Adrenal gland (tissue), 9 donors: ENCODE measurements at regions not wholly inside any gene's neighbourhood (a gene's known extent, or its start where the extent isn't known, plus 50 kb on each side); places are given as distances from the start of the nearest gene placed in this dataset.

Experiments used
- DNase-seq, 7 donors: peaks; one replicate each; pipeline ENCODE4 v3.0.0-alpha.2; 2019 to 2020
- H3K27ac ChIP-seq, 5 donors: fragments of 200-600 bp; sonication (generic) in 4 of 5; 1 replicate in 3 of 5; 2 replicates in 2 of 5; pipeline versions ENCODE4 v1.5.1 to v1.8.0; 2016 to 2020; ENCODE audit warnings: mild to moderate bottlenecking in 1 of 5
- H3K27me3 ChIP-seq: fragments of 200-600 bp; 2 replicates; pipeline ENCODE4 v1.8.0; 2021
- H3K36me3 ChIP-seq, 2 donors: fragments of 200-600 bp; replicated peaks in 1 of 2; 1 replicate in 1 of 2; 2 replicates in 1 of 2; pipeline versions ENCODE4 v1.5.1 to v1.8.0; 2018 to 2022
- H3K4me1 ChIP-seq, 2 donors: fragments of 200-600 bp; replicated peaks in 1 of 2; 1 replicate in 1 of 2; 2 replicates in 1 of 2; pipeline versions ENCODE4 v1.5.1 to v1.8.0; 2018 to 2021
- H3K4me3 ChIP-seq, 4 donors: fragments of 200-600 bp; sonication (generic) in 3 of 4; one replicate each; pipeline ENCODE4 v1.5.1; 2016 to 2018
- H3K9me3 ChIP-seq, 3 donors: fragments of 200-600 bp; sonication (generic) in 1 of 3; replicated peaks in 1 of 3; 1 replicate in 2 of 3; 2 replicates in 1 of 3; pipeline versions ENCODE4 v1.5.1 to v1.8.0; 2016 to 2021
- POLR2A ChIP-seq, 2 donors: fragments of 450-650 bp; IDR thresholded peaks; one replicate each; pipeline ENCODE4 v1.6.1; 2017; ENCODE audit warnings: antibody characterized with exemption in 2 of 2, mild to moderate bottlenecking in 2 of 2, moderate library complexity in 1 of 2
- WGBS, 4 donors: extraction: QIAGEN DNeasy Blood & Tissue Kit in 2 of 4; methylation state at CpG; one replicate each; pipeline versions ENCODE4 v1.1.5 to v1.1.7; 2013 to 2017; 5-methylcytosine and 5-hydroxymethylcytosine counted together
- intact Hi-C, 2 donors: fragments of 100-400 bp; cut with DNase I; formaldehyde crosslinking; loops; one replicate each; pipeline versions ENCODE4 v1.14.1 to v1.15.0; 2022 to 2023
- TF ChIP-seq, protein P1 (sequence below), 6 experiments: fragments of 450-650 bp in 4 of 6; fragments of 200-600 bp in 2 of 6; sonication (generic) in 1 of 6; IDR thresholded peaks; 1 replicate in 5 of 6; 2 replicates in 1 of 6; pipeline versions ENCODE4 v1.5.1 to v1.8.0; 2016 to 2021; ENCODE audit warnings: antibody characterized with exemption in 6 of 6, mild to moderate bottlenecking in 2 of 6, moderate library complexity in 1 of 6
- donor health status: healthy with polysubstance abuse.
- donor health status: Bipolar disorder and iron deficiency.
- donor health status: DM: yes; HTN: yes; CAD: no.
- donor health status: DM: no; HTN: no; CAD: no.
- donor health status: DM: no; HTN: no; CAD: no.

DNA sequence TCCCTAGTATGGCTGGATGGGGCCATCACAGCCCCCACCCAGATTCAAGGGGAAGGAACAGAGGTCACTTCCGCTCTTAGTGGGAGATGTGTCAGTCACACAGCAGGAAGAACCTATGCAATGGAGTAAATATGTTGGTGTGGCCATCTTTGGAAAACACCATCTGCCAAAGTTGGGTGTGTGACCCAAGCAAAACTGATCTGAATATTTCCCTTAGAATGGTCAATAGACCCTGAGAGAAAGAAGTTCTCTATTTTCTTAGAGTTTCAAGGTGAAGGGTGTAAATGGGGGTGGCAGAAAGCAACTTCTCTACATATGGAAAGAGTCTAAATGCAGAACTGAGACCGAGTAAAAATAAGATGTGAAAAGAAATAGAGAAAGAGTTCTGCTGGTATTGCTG lies 212.7 kb downstream of the ESM1 start:
- Histone ChIP-seq H3K9me3 (no peaks in the 10 kb centered on the region), H3K4me1 (no peaks in the 10 kb centered on the region), H3K27ac (no peak overlapping the region), H3K36me3 (no peaks in the 10 kb centered on the region), H3K27me3 (no peaks in the 10 kb centered on the region), H3K4me3 (no peak overlapping the region)
- 68 to 87% (median 80%) methylated on average over 2 of the region's 2 CpGs for WGBS, 4 donors
- intact Hi-C loops: no loop called here
- TF ChIP-seq, protein P1, sequence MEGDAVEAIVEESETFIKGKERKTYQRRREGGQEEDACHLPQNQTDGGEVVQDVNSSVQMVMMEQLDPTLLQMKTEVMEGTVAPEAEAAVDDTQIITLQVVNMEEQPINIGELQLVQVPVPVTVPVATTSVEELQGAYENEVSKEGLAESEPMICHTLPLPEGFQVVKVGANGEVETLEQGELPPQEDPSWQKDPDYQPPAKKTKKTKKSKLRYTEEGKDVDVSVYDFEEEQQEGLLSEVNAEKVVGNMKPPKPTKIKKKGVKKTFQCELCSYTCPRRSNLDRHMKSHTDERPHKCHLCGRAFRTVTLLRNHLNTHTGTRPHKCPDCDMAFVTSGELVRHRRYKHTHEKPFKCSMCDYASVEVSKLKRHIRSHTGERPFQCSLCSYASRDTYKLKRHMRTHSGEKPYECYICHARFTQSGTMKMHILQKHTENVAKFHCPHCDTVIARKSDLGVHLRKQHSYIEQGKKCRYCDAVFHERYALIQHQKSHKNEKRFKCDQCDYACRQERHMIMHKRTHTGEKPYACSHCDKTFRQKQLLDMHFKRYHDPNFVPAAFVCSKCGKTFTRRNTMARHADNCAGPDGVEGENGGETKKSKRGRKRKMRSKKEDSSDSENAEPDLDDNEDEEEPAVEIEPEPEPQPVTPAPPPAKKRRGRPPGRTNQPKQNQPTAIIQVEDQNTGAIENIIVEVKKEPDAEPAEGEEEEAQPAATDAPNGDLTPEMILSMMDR (IDR thresholded peaks at IDR 0.05): no peak
- TF ChIP-seq POLR2A (IDR thresholded peaks at IDR 0.05): no peak
- no peak for DNase-seq

DNA sequence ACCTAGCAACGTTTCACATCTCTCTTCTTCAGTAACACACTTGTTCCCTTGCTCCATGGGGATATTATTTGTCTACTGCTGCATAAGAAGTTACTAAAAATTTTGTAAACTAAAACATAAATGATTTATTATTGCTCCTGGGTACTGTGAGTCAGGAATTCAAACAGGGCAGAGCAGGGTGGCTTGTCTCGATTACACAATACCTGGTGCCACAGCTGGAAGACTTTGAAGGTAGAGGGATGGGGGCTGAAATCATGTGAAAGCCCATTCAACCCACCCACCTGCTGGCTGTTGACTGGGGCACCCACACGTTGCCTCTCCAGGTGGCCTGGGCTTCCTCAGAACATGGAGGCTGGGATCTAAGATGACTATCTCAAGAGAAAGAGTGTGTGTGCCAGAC lies 213.2 kb downstream of the ESM1 start:
- DNase-seq: no peak
- H3K4me3 ChIP-seq: no peak overlapping the region
- H3K27me3 ChIP-seq: no peaks in the 10 kb centered on the region
- H3K4me1 ChIP-seq: no peaks in the 10 kb centered on the region
- no peak overlapping the region for H3K27ac ChIP-seq
- 53 to 88% (median 80%) methylated on average over 3 of the region's 3 CpGs for WGBS, 4 donors
- intact Hi-C loops: no loop called here
- no peak for TF ChIP-seq POLR2A (IDR thresholded peaks at IDR 0.05)
- TF ChIP-seq, protein P1 (IDR thresholded peaks at IDR 0.05): no peak
- no peaks in the 10 kb centered on the region for H3K36me3 ChIP-seq
- H3K9me3 ChIP-seq: no peaks in the 10 kb centered on the region

GRCh38 chr5:54769746-54770145 lies 215.6 kb downstream of the ESM1 start:
- Histone ChIP-seq H3K27me3 (no peaks in the 10 kb centered on the region), H3K9me3 (no peaks in the 10 kb centered on the region), H3K27ac (no peak overlapping the region), H3K36me3 (no peaks in the 10 kb centered on the region), H3K4me3 (no peak overlapping the region), H3K4me1 (no peaks in the 10 kb centered on the region)
- 91 to 100% (median 98%) methylated on average over 1 of the region's 1 CpG for WGBS, 4 donors
- TF ChIP-seq POLR2A (IDR thresholded peaks at IDR 0.05): no peak
- TF ChIP-seq, protein P1 (IDR thresholded peaks at IDR 0.05): no peak
- intact Hi-C loops: no loop called here
- DNase-seq: no peak

- WGBS, 4 donors: 82 to 88% (median 87%) methylated on average over 6 of the region's 6 CpGs
- no peak for DNase-seq
- Histone ChIP-seq H3K27ac (no peak overlapping the region), H3K27me3 (no peaks in the 10 kb centered on the region), H3K36me3 (no peaks in the 10 kb centered on the region), H3K4me1 (no peaks in the 10 kb centered on the region), H3K4me3 (no peak overlapping the region), H3K9me3 (no peaks in the 10 kb centered on the region)
- intact Hi-C loops: no loop called here
- TF ChIP-seq, protein P1 (IDR thresholded peaks at IDR 0.05): no peak
- no peak for TF ChIP-seq POLR2A (IDR thresholded peaks at IDR 0.05)
Measured at GRCh38 chr5:54769072-54769471, 216.3 kb downstream of the ESM1 start.
